Chondrocyte (in vitro differentiated cells): ENCODE measurements at regions not wholly inside any gene's neighbourhood (a gene's known extent, or its start where the extent isn't known, plus 50 kb on each side); places are given as distances from the start of the nearest gene placed in this dataset.
A peak's percentile ranks its signal among the peaks of the same experiment; 100 is the strongest.
"Not testable (repeated sequence)": the region's sequence is repeated elsewhere in the genome, so short reads cannot be mapped to it uniquely, and the experiment has no call there.

Experiments used
- DNase-seq: peaks from one replicate; pipeline ENCODE4 v3.0.0; 2021; ENCODE audit warnings: mixed read lengths, low spot score
- H3K27ac Mint-ChIP-seq: one replicate; pipeline ENCODE4 v1.8.0; 2021; ENCODE audit warnings: mild to moderate bottlenecking, moderate library complexity, mixed read lengths; ENCODE audit not compliant: unreplicated experiment
- H3K27me3 Mint-ChIP-seq: 2 replicates; pipeline ENCODE4 v1.8.0; 2021; ENCODE audit warnings: low read depth, mixed read lengths
- H3K36me3 Mint-ChIP-seq: 2 replicates; pipeline ENCODE4 v1.8.0; 2021; ENCODE audit warnings: low read depth, mixed read lengths
- H3K4me1 Mint-ChIP-seq: 2 replicates; pipeline ENCODE4 v1.8.0; 2021; ENCODE audit warnings: low read depth, mild to moderate bottlenecking, mixed read lengths
- H3K4me3 Mint-ChIP-seq: one replicate; pipeline ENCODE4 v1.8.0; 2021; ENCODE audit warnings: mild to moderate bottlenecking, moderate library complexity, mixed read lengths; ENCODE audit not compliant: unreplicated experiment
- H3K9me3 Mint-ChIP-seq: 2 replicates; pipeline ENCODE4 v1.8.0; 2021; ENCODE audit warnings: low read depth, mixed read lengths
- CTCF ChIP-seq: fragments of 200-600 bp; sonication (generic); IDR thresholded peaks from 2 replicates; pipeline ENCODE4 v1.5.0; 2021; ENCODE audit warnings: antibody characterized with exemption, mild to moderate bottlenecking, moderate library complexity

- no peaks in the 10 kb centered on the region for H3K9me3 Mint-ChIP-seq
- DNase-seq, result no peak
- no peak for TF ChIP-seq CTCF
- no peak overlapping the region for H3K27ac Mint-ChIP-seq
- H3K4me3 Mint-ChIP-seq, result no peak overlapping the region
- H3K27me3 Mint-ChIP-seq, result peaks cover 29% of the 10 kb centered on the region
- H3K4me1 Mint-ChIP-seq, result no peaks in the 10 kb centered on the region
- H3K36me3 Mint-ChIP-seq, result no peaks in the 10 kb centered on the region
These were observed 134.6 kb upstream of the PRSS3 start for GRCh38 chr9:33660772-33661171.

GRCh38 chr9:33661176-33661575 is 134.2 kb upstream of the PRSS3 start:
- H3K36me3 Mint-ChIP-seq, result no peaks in the 10 kb centered on the region
- H3K27ac Mint-ChIP-seq, result no peak overlapping the region
- DNase-seq, result no peak
- no peaks in the 10 kb centered on the region for H3K4me1 Mint-ChIP-seq
- H3K9me3 Mint-ChIP-seq, result no peaks in the 10 kb centered on the region
- no peak for TF ChIP-seq CTCF
- H3K4me3 Mint-ChIP-seq, result no peak overlapping the region
- H3K27me3 Mint-ChIP-seq, result peaks cover 29% of the 10 kb centered on the region

DNA sequence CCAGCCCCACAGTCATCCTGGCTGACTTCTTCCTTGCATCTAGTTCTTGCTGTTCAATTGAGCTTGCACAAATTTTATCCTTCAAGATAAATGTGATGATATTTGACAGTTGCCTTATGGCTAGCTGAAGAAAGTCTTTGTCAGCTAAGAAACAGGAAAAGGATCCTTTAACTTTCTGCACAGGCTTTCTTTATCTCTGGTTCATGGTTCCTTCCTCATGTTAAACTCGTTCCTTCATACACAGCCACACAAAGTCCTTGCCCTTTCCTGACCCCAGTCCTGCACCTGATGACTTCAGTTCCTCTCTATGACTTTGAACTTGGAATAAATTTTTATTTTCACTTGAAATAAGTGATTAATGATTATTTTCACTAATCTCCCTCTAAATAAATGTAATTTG is 132.5 kb upstream of the PRSS3 start:
- no peak for DNase-seq
- Mint-ChIP-seq H3K9me3 (no peaks in the 10 kb centered on the region), H3K27me3 (peaks cover 29% of the 10 kb centered on the region), H3K4me3 (no peak overlapping the region), H3K36me3 (no peaks in the 10 kb centered on the region), H3K27ac (no peak overlapping the region), H3K4me1 (no peaks in the 10 kb centered on the region)
- no peak for TF ChIP-seq CTCF

GRCh38 chr9:33676194-33676745 is 119.1 kb upstream of the PRSS3 start:
- peak overlapping the region; percentile 80 for H3K4me3 Mint-ChIP-seq
- not testable (repeated sequence) for H3K36me3 Mint-ChIP-seq, DNase-seq, H3K9me3 Mint-ChIP-seq, H3K27me3 Mint-ChIP-seq
- H3K4me1 Mint-ChIP-seq, result peaks cover 21% of the 10 kb centered on the region
- H3K27ac Mint-ChIP-seq, result peak overlapping the region; percentile 91

- Mint-ChIP-seq H3K27ac (peak overlapping the region; percentile 91), H3K4me1 (peaks cover 21% of the 10 kb centered on the region), H3K9me3 (peaks cover 3% of the 10 kb centered on the region), H3K4me3 (peak overlapping the region; percentile 80), H3K36me3 (peaks cover 1% of the 10 kb centered on the region), H3K27me3 (peaks cover 2% of the 10 kb centered on the region)
- peak; percentile 53 for DNase-seq
- TF ChIP-seq CTCF, result peak; percentile 19
These were observed 118.4 kb upstream of the PRSS3 start for GRCh38 chr9:33676746-33677505.

DNA sequence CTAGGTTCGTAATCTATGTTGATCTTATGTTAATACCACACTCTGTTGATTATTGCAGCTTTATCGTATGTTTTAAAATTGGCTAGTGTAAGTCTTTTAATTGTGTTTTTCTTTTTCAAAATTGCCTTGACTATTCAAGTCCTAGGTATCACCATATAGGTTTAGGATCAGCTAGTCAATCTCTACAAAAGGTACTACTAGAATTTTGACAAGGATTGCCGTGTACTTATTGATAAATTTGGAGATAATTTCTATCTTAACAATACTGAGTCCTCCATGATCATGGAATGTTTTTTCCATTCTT is 117.9 kb upstream of the PRSS3 start:
- Mint-ChIP-seq H3K4me3 (peak overlapping the region; percentile 80), H3K4me1 (peaks cover 21% of the 10 kb centered on the region), H3K27me3 (peaks cover 2% of the 10 kb centered on the region), H3K27ac (peak overlapping the region; percentile 91), H3K36me3 (peaks cover 1% of the 10 kb centered on the region), H3K9me3 (peaks cover 3% of the 10 kb centered on the region)
- no peak for TF ChIP-seq CTCF
- DNase-seq, result no peak
